GM12878 (cell line): ENCODE measurements at regions not wholly inside any gene's neighbourhood (a gene's known extent, or its start where the extent isn't known, plus 50 kb on each side); places are given as distances from the start of the nearest gene placed in this dataset.

ENCODE experiments used
- CREM ChIP-seq: IDR thresholded peaks from 2 replicates; pipeline ENCODE4 v1.6.1; 2014; ENCODE audit warnings: antibody characterized with exemption, low read depth
- IRF5 ChIP-seq: fragments of 450-650 bp; IDR thresholded peaks from 2 replicates; pipeline ENCODE4 v1.6.1; 2017; ENCODE audit warnings: borderline replicate concordance
- PRDM15 ChIP-seq: fragments of 450-650 bp; formaldehyde crosslinking; IDR thresholded peaks from 2 replicates; pipeline ENCODE4 v1.4.0; 2020; ENCODE audit warnings: mild to moderate bottlenecking, moderate library complexity
- RAD21 ChIP-seq: IDR thresholded peaks from 2 replicates; pipeline ENCODE4 v1.6.1; 2011; ENCODE audit warnings: mild to moderate bottlenecking, low read depth, low read length, moderate library complexity; ENCODE audit not compliant: insufficient read depth
- ZBTB4 ChIP-seq: fragments of 450-650 bp; formaldehyde crosslinking; IDR thresholded peaks from 2 replicates; pipeline ENCODE4 v1.4.0; 2022; ENCODE audit warnings: mild to moderate bottlenecking, moderate library complexity
- ZNF217 ChIP-seq: fragments of 450-650 bp; IDR thresholded peaks from 2 replicates; pipeline ENCODE4 v1.6.1; 2017; ENCODE audit warnings: antibody characterized with exemption, mild to moderate bottlenecking

GRCh38 chr1:230558324-230558723 lies 84.0 kb upstream of the COG2 start (continued):
- no peak for TF ChIP-seq IRF5
- TF ChIP-seq ZNF217, result no peak
- TF ChIP-seq RAD21, result no peak
- TF ChIP-seq CREM, result no peak
- no peak for TF ChIP-seq ZBTB4
- no peak for TF ChIP-seq PRDM15 (CRISPR knock-in tag)
